ENCODE measurements at regions not wholly inside any gene's neighbourhood (a gene's known extent, or its start where the extent isn't known, plus 50 kb on each side); places are given as distances from the start of the nearest gene placed in this dataset.
"Not testable (repeated sequence)": the region's sequence is repeated elsewhere in the genome, so short reads cannot be mapped to it uniquely, and the experiment has no call there.

- no peak for DNase-seq
These were observed 174.3 kb downstream of the CPS1 start for GRCh38 chr2:210730672-210731071.

DNA sequence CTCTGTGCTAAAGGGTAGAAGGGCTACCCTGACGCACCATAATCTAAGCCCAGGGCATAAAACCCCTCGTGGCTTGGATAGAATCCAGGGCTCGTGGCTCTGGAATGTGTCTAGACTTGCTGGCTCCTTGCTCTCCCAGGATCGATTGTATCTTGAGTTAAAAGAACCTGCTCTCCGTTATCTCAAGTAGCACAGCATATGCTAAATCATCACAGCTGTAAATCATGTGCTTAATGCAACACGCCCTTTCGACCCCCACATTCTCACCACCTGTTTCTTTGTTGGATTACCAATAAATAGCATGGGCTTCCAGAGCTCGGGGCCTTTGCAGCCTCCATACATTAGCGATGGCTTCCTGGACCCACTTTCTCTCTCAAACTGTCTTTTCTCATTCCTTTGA lies 190.4 kb downstream of the CPS1 start:
- DNase-seq, result not testable (repeated sequence)

DNA sequence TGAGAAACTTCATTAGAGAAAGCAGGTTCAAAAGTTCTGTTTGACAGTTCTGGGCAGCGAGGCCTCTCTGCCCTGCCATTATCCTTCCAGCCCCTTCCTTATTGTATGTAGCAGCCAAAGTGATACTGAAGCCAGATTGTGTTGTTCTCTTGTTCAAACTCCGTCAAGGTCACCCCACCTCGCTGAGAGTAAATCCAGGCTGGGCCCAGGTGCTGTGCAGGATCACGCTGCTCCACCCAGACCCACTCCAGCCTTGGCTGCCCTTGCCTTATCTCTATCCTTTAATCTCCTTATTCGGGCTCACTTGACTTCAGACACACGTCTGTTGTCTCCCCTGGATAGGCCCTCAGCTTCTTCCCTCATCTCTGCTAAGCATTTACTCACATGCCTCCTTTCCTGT lies 196.1 kb downstream of the CPS1 start:
- no peak for DNase-seq

GRCh38 chr2:210753386-210753785 lies 197.0 kb downstream of the CPS1 start:
- no peak for DNase-seq

- no peak for DNase-seq
These were observed 200.5 kb downstream of the CPS1 start for GRCh38 chr2:210756855-210757254.

DNA sequence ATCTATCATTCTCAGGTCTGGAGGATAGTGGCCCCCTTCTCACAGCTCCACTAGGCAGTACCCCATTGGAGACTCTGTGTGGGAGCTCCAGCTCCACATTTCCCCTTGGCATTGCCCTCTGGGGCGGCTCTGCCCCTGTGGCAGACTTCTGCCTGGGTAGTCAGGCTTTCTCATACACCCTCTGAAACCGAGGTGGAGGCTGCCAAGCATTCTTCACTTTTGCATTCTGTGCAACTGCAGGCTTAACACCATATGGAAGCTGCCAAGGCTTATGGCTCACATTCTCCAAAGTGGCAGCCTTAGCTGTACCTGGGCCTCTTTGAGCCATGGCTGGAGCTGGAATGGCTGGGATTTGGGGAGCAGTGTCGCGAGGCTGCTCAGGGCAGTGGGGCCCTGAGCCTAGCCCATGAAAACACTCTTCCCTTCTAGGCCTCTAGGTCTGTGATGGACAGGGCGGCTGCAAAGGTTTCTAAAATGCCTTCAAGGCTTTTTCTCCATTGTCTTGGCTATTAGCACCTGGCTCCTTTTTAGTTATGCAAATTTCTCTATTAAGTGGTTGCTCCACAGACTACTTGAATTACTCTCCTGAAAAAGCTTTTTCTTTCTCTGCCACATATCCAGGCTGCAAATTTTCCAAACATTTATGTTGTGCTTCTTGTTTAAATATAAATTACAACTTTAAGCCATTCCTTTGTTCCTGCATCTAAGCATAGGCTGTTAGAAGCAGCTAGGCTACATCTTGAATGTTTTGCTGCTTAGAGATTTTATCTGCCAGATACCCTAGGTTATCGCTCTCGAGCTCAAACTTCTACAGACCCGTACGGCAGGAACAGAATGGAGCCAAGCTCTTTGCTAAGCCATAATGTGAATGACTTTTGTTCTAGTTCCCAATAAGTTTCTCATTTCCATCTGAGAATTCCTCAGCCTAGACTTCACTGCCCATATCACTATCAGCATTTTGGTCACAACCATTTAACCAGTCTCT lies 206.5 kb downstream of the CPS1 start:
- no peak for DNase-seq

DNA sequence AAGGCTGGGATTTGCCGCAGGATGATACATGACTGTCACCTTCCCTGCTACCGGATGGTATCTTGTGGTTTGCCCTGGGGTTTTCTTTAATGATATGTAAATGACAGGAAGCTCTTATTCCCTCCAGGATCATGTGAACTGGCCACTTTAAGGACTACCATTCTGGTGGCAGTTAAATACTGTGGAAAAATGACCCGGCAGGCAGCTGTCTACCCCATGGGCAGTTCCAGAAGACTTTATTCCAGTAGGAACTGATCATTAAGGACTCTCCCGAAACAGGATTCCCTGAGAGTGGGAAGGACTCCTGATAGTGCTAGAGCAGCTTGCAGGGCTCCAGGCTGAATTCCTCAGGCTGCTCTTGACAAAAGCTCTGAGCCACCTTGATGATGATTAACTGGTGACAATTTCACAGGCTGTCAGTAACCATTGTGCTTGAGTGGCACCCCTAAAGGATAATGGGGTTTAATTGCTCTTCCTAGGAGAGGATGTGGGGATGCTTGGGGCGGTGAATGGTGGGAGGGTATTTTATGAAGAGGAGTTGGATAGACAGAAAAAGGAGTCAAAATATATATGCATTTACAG lies 212.0 kb downstream of the CPS1 start:
- DNase-seq, result peak; percentile 17

DNA sequence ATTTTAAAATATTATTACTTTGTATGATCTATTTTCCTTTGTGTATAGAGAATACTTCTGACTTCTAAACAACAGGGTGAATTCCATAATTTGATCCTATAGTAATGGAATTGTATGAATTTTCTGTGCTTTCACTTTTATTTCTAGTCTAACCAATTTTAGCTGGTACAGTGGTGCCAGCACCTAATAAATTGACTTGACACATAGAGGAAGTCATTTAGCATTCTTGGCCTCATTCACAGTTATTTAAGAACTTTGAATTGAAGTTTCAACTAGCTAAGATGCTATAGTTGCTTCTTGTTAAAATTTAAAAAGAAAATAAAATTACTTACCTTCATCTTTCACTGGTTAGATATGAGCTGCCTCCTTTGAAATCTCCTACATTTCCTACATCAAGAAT lies 220.4 kb downstream of the CPS1 start:
- no peak for DNase-seq

- DNase-seq, result no peak
These were observed 225.8 kb downstream of the CPS1 start for GRCh38 chr2:210782222-210782621.

- not testable (repeated sequence) for DNase-seq
These were observed 231.4 kb downstream of the CPS1 start for GRCh38 chr2:210787831-210788230.

DNA sequence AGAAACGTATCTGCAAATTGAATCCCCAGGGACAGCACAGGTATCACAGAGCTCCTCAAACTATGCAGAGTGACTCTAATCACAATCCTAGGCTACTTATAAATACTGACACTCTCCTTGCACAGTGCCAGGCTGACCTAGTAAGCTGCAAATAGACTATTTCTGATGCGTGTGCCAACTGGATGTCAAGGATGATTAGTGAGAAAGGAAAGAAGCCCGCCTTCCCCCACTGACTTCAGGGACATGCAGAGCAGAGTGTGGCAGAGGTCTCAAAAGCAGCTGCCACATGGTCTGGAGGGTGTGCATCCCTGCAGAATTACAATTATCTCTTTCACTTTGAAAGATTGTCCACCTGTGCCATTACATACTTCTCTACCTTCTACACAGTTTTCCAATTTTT lies 235.6 kb downstream of the CPS1 start:
- DNase-seq, result no peak

DNA sequence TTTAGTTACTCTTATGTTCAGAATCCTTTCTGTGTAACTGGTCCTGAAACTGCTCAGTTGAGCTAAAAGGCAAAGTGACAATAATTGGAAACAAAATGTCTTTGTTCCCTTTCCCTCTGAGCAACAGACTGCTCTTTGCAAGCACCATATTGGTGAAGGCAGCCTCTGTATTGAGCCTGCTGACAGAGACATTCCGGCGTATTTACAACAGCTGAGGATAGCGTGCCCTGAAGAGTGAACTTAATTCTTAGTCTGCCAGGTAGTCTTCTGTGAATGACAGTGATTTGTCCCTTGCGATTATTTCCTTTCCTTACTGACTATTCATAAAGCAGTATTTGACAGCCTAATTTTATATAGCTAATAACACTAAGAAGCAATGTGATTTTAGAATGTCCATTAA lies 239.1 kb downstream of the CPS1 start:
- no peak for DNase-seq

DNA sequence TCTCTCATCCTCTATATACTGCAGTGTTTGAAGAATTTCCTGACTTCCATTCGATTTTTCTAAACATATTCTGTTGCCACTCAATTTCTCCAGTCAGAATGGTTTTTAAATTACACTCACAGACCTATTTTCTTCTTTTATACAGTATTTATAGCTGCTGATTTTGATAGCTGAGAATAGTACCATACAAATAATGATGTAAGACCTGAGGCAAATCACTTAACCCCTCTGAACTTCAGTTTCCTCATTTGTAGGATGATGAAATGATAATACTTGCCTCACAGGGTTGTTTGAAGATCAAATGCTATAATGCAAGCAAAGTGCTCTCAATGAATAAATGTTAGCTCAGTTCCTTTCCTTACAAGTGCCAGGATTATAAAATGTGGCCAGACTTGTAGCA lies 241.8 kb downstream of the CPS1 start:
- DNase-seq, result no peak

DNA sequence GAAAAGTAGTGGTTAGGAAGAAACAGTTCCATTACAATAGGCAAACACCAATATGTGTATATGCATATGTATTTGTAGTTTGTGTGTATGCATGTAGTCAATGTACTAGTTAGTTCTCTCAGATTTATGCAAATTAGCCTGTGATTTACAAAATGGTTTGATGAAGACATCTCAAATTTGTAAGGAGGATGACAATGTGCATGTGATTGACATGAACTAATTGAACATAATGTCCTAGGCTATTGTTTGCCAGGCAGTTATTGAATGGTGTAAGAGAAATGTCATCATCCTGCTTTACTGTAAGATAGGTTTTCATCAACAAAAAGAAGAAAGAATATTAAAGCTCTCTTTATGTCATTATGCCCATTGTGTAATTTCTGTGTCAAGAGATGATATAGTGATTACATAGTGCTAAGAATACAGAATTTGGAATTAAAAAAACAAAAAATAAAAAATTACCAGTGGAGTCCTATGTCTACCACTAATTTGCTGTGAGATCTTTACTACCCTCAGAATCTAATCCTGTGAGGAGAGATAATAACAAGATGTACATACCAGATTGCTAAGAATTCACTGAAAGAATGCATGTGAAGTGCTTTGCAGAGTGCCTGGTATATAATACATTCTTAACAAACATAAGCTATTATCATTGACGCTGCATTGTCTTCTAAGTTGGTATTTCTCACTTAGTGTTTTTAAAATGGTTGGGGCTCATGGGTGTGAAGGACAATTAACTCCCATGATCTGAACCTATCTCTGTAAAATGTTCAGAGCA lies 258.0 kb downstream of the CPS1 start:
- DNase-seq, result no peak

- DNase-seq, result no peak
These were observed 260.4 kb downstream of the CPS1 start for GRCh38 chr2:210816769-210817168.

DNA sequence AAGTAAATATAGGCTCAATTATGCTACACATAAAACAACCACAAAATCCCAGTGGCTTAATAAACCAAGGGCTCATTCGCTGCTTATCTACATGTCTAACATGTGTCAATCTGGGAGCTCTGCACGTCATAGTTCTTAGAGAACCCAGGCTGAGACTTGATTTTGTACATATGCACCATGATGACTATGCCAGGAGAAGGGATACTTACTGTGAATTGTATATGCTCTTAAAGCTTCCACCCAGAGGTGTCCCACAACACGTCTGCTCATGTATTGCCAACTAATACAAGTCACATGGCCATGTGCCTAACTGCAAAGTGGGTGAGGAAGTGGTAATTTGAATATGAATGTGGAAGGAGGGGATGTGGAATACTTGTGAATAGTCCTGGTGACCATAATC lies 262.1 kb downstream of the CPS1 start:
- DNase-seq, result no peak

DNA sequence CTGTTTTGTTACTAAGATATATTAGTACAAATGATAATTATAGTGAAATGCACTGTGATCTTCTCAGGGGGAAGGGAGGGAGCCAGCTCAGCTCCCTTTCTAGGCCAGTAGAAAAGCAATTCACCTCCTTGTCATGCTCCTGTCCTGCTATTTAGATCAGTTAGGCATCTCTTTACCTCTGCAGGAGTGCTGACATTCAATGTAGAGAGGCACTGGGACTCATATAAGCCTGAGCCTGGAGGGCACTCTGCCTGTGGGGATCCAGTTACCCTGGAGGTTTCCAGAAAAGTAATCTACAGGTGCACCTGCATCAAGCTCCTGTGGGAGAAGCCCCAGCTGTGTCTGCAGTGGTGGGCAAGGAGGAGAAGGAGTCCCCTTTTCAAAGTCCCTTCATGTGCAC lies 277.0 kb downstream of the CPS1 start:
- DNase-seq, result no peak

DNA sequence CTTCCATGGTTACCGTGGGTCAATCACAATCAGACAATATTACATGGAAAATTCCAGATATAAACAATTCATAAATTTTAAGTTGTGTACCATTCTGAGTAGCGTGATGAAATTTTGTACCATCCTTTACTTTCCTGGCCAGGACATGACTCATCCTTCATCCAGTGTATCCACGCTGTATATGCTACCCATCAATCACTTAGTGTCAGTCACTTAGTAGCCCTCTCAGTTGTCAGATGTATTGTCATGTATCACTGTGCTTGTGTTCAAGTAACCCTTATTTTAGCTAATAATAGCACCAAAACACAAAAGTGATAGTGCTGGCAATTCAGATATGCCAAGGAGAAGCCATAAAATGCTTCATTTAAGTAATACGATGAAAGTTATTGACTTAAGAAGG lies 282.6 kb downstream of the CPS1 start:
- DNase-seq, result no peak

DNA sequence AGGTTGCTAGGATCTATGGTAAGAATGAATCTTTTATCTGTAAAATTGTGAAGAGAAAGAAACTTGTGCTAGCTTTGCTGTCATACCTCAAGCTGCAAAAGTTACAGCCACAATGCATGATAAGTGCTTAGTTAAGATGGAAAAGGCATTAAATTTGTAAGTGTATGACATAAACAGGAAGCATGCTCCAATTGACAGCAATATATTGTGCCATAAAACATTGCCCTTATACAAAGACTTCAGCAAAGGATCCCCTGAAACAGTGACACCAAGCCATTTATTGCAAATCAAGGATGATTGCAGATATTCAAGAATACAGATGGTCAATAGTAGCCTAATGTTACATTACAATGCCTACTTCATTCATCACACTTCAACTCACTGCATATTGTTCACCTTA lies 283.1 kb downstream of the CPS1 start:
- DNase-seq, result no peak

DNA sequence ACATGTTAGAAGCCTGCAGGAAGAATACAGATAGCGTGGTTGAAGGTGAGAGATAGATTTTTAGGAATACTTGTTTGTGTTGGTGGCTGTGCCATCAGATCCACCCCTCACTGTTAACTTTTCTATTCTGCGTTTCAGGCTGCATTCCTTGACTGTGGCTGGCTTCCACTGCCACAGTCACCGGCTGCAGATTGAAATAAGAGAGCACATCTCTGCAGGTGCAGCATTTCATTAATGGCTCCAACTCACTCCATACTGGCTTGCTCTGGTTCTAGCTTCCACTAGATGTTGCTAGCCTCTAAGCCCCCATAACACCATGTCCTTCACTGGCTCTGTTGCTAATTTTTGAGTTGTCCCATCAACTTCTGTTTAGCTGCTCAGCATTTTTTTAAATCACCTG lies 286.5 kb downstream of the CPS1 start:
- no peak for DNase-seq

DNA sequence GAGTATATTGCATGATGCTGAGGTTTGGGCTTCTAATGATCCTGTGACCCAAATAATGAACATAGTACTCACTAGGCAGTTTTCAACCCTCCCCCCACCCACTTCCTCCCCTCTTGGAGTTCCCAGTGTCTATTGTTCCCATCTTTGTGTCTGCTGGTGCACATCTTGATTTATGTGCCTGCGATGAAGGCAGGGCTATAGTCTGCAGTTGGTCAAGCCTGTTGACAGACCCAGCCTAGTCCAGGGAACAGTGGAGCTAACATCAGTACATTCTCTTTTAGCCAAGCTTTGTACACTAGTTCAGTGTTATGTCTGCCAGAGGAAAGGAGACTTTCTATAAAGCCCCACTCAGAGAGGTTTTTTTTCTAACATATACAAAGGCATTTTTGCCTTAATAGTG lies 287.6 kb downstream of the CPS1 start:
- no peak for DNase-seq

DNA sequence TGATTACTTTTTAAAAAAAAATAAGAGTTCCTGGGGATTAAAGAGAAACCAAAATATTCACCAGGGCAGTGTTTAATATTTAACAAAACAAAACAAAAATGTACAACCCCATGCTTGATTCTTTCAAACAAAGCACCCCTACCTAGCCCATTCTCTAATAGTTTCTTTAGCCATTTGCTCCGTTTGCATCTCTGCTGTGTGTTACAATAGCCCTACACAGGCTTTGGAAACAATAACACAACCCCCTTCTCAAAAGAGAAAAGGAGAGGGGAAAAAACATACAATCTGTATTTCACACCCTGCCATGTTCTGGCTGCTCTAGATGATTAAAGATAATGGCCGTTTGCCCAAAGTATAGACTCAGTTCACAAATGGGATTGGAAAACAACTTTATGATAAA lies 302.9 kb downstream of the CPS1 start:
- DNase-seq, result no peak

DNA sequence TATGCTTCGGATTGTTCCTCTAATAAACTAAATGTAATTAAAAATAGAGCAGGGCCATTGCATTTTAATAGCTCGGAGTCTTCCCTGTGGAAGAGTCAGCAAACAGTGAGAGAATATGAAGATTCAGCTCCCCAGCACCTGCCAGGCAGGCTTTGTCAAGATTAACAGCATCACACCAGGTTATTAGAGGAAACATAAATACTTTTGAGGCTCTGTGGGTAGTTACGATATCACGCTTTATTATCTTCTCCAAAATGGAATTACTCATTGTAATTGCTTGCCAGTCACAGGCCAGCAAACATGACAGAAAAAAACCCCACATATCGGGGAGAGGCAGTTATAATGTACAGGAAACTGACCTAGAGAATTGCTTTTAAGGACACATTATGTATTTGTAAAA lies 303.9 kb downstream of the CPS1 start:
- DNase-seq, result peak; percentile 50
